ENCODE measurements at regions not wholly inside any gene's neighbourhood (a gene's known extent, or its start where the extent isn't known, plus 50 kb on each side); places are given as distances from the start of the nearest gene placed in this dataset.

DNA sequence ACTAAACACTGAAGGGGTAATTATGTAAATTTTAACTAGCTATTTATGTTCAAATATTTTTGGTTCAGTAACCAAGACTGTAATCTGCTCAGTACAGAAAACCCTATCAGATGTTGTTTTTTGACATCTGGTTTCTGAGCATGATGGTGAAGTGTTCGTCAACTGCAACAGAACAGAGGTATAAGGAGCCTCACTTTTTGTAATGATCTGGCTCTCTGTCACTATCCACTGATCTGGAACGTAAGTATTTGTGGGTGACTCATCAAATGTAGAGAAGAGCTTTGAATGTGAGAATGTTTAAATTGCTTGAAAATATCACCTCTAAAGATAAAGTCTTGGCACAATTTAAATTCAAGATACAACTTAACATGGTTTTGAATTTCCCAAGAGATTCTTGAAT lies 213.6 kb upstream of the FAM98A start:
- TF ChIP-seq POLR2A (IDR thresholded peaks at IDR 0.05) = no peak
- TF ChIP-seq POLR2AphosphoS5 (IDR thresholded peaks at IDR 0.05) = no peak
- no peak for TF ChIP-seq EP300 (IDR thresholded peaks at IDR 0.05)
- TF ChIP-seq, protein P1, sequence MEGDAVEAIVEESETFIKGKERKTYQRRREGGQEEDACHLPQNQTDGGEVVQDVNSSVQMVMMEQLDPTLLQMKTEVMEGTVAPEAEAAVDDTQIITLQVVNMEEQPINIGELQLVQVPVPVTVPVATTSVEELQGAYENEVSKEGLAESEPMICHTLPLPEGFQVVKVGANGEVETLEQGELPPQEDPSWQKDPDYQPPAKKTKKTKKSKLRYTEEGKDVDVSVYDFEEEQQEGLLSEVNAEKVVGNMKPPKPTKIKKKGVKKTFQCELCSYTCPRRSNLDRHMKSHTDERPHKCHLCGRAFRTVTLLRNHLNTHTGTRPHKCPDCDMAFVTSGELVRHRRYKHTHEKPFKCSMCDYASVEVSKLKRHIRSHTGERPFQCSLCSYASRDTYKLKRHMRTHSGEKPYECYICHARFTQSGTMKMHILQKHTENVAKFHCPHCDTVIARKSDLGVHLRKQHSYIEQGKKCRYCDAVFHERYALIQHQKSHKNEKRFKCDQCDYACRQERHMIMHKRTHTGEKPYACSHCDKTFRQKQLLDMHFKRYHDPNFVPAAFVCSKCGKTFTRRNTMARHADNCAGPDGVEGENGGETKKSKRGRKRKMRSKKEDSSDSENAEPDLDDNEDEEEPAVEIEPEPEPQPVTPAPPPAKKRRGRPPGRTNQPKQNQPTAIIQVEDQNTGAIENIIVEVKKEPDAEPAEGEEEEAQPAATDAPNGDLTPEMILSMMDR (IDR thresholded peaks at IDR 0.05) = no peak
- Histone ChIP-seq H3K36me3 (no peaks in the 10 kb centered on the region), H3K4me1 (no peaks in the 10 kb centered on the region), H3K4me3 (no peak overlapping the region), H3K27ac (no peak overlapping the region), H3K27me3 (no peaks in the 10 kb centered on the region), H3K9me3 (no peaks in the 10 kb centered on the region)
- ATAC-seq = no peak
- 73 to 83% methylated on average over 2 of the region's 2 CpGs for WGBS, 2 donors (ENCODE audit: low coverage in 1 of 2)

DNA sequence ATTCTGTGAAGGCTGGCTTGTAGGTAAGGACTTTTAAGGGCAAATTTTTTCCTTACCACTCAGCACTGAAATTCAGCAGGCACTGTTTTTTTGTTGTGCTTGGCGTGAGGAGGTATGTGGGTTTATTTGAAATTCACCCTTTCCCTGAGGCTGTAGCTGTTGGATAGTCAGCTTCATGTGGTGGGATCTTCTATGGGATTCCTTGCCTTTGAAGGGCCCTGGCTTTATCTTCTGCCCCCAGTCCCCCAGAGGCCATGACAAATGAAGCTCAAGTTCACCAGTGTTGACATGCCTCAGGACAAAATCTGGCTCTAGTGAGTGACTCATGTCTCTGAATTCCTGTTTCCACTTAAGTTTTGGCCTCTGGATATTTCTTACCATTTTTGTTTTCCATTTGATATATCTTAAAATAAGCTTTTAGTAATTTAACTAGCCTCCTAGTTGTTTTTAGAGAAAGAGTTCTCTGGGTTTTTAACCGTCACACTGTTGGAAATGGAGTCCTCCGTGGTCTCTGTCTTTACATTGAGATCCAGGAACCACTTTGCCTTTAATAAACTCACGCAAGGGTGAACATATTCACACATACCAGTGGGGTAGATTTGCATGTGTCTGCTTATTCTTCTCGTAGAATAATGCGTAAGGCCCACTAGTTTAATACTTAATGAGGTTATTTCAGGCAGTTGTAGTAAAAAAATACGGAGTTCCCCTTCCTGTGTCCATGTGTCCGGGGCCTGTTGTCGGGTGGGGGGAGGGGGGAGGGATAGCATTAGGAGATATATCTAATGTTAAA lies 211.1 kb upstream of the FAM98A start:
- WGBS, 2 donors (ENCODE audit: low coverage in 1 of 2) = 91 to 93% methylated on average over 3 to 6 of the region's 9 CpGs
- H3K4me1 ChIP-seq = no peaks in the 10 kb centered on the region
- TF ChIP-seq POLR2A (IDR thresholded peaks at IDR 0.05) (no peak), EP300 (IDR thresholded peaks at IDR 0.05) (no peak), POLR2AphosphoS5 (IDR thresholded peaks at IDR 0.05) (no peak)
- TF ChIP-seq, protein P1 (IDR thresholded peaks at IDR 0.05) = no peak
- H3K27me3 ChIP-seq = no peaks in the 10 kb centered on the region
- H3K27ac ChIP-seq = no peak overlapping the region
- H3K4me3 ChIP-seq = no peak overlapping the region
- ATAC-seq = no peak
- no peaks in the 10 kb centered on the region for H3K36me3 ChIP-seq
- H3K9me3 ChIP-seq = no peaks in the 10 kb centered on the region

DNA sequence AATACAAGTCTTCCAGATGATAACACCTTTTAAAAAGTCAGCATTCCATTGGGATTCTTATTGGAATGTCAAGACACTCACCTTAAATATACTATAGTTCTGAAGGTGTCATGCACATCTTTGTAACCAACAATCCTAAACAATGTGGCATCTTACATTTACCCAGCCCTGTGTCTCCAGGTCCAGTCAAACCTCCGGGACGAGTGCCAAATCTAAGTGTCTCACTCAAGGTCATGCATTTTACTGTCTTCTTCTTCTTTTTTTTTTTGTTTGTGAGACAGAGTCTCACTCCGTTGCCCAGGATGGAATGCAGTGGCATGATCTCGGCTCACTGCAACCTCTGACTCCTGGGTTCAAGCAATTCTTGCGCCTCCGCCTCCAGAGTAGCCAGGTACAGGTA lies 206.9 kb upstream of the FAM98A start:
- Histone ChIP-seq H3K27me3 (no peaks in the 10 kb centered on the region), H3K9me3 (no peaks in the 10 kb centered on the region), H3K36me3 (no peaks in the 10 kb centered on the region), H3K4me3 (no peak overlapping the region), H3K4me1 (no peaks in the 10 kb centered on the region), H3K27ac (no peak overlapping the region)
- TF ChIP-seq POLR2A (IDR thresholded peaks at IDR 0.05) (no peak), EP300 (IDR thresholded peaks at IDR 0.05) (no peak), POLR2AphosphoS5 (IDR thresholded peaks at IDR 0.05) (no peak)
- TF ChIP-seq, protein P1 (IDR thresholded peaks at IDR 0.05) = no peak
- 57 to 76% methylated on average over 2 to 6 of the region's 6 CpGs for WGBS, 2 donors (ENCODE audit: low coverage in 1 of 2)
- no peak for ATAC-seq

DNA sequence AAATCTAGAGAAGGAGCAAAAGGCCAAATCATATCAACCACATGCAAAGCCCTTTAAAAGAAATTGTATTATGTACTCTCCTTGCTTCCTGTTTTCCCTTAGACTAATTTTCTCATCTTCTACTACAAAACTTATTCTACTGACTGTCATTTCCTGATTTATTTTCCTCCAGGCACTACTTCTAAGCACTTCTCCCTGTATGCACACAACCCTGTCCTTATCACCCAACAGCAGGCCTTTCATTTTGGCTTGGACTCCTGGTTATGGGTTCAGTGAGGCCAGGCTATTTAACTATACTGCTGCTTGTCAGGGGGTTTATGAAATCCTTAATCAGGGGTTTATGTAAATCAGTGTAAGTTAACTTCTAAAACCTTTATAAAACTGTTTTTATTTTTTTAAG lies 205.1 kb upstream of the FAM98A start:
- TF ChIP-seq POLR2A (IDR thresholded peaks at IDR 0.05) (no peak), EP300 (IDR thresholded peaks at IDR 0.05) (no peak), POLR2AphosphoS5 (IDR thresholded peaks at IDR 0.05) (no peak)
- TF ChIP-seq, protein P1 (IDR thresholded peaks at IDR 0.05) = no peak
- H3K4me1 ChIP-seq = no peaks in the 10 kb centered on the region
- no peak for ATAC-seq

DNA sequence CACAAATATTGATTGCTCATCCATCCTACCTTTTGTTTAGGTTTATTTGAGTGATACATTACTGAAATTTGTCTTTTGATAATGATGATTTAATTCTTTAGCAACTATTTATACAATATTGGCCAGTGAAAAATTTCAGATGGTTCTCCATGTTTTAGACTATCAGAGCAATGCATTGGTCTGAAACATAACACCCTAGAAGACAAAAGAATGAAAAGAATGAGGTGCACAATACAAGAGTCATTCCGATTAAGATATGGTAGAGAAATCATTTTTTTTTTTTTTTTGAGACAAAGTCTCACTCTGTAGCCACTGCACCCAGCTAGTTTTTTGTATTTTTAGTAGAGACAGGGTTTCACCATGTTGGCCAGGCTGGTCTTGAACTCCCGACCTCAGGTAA lies 197.4 kb upstream of the FAM98A start:
- no peak for TF ChIP-seq POLR2A (IDR thresholded peaks at IDR 0.05)
- TF ChIP-seq EP300 (IDR thresholded peaks at IDR 0.05) = no peak
- TF ChIP-seq POLR2AphosphoS5 (IDR thresholded peaks at IDR 0.05) = no peak
- ATAC-seq = no peak
- Histone ChIP-seq H3K27me3 (no peaks in the 10 kb centered on the region), H3K9me3 (no peaks in the 10 kb centered on the region), H3K27ac (no peak overlapping the region), H3K36me3 (no peaks in the 10 kb centered on the region), H3K4me1 (no peaks in the 10 kb centered on the region), H3K4me3 (no peak overlapping the region)
- 78 to 88% methylated on average over 2 of the region's 2 CpGs for WGBS, 2 donors (ENCODE audit: low coverage in 1 of 2)

More for the DNA sequence above, 205.1 kb upstream of the FAM98A start:
- no peaks in the 10 kb centered on the region for H3K9me3 ChIP-seq
- no peaks in the 10 kb centered on the region for H3K27me3 ChIP-seq
- no peak overlapping the region for H3K27ac ChIP-seq
- no peaks in the 10 kb centered on the region for H3K36me3 ChIP-seq
- no peak overlapping the region for H3K4me3 ChIP-seq
